NCI-H1694 (cell line): ENCODE measurements at regions not wholly inside any gene's neighbourhood (a gene's known extent, or its start where the extent isn't known, plus 50 kb on each side); places are given as distances from the start of the nearest gene placed in this dataset.
A peak's percentile ranks its signal among the peaks of the same experiment; 100 is the strongest.
"Not testable (repeated sequence)": the region's sequence is repeated elsewhere in the genome, so short reads cannot be mapped to it uniquely, and the experiment has no call there.

Source experiments
- DNase-seq: peaks from one replicate; lab custom pipeline; 2025; lab: John Stamatoyannopoulos, UW

DNA sequence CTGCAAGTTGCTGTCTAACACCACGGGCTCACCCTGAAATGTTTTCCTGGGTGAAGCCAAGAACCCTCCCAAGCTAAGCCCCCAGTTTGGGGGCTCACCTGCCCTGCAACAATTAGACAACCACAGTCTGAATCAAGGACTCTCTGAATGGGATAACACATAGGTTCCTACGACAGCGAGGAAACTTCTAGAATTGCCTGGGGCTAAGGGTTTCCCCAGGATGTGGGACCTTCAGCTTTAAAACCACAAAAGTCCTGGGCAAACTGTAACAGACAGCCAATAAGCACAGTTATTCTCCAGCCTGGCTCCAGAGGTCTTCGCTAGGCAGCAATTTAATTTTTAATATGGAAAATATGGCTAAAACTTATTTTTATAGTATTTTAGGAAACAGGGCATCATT lies 162.6 kb downstream of the PRKX start:
- no peak for DNase-seq

GRCh38 chrX:3550160-3550751 lies 163.2 kb downstream of the PRKX start:
- DNase-seq, result no peak

DNA sequence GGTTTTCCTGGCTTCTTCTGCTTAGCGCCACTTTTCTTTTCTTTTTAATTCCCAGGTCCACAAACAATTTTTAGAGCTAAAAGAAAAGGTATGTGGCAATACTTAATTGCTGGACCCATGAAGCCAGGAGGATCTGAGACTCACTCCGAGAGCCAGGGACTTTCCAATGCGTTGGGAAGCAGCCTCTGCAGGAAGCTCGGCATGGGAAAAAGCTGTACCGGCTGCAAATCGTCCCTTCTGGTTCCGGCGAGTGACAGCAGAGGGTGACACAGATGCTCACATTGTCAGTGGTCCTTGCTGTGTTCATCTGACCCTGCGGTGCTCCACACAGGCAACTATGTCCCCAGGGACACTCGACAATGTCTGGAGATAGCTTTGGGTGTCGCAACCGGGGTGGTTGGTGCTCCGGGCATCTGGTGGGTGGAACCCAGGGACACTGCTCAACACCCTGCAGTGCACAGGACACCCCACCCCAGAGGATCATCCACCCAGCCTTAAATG lies 164.0 kb downstream of the PRKX start:
- peak; percentile 4 for DNase-seq

- peak; percentile 32 for DNase-seq
Observed at GRCh38 chrX:3548765-3549391, 164.6 kb downstream of the PRKX start.

GRCh38 chrX:3545901-3546300 lies 167.5 kb downstream of the PRKX start:
- DNase-seq, result no peak

DNA sequence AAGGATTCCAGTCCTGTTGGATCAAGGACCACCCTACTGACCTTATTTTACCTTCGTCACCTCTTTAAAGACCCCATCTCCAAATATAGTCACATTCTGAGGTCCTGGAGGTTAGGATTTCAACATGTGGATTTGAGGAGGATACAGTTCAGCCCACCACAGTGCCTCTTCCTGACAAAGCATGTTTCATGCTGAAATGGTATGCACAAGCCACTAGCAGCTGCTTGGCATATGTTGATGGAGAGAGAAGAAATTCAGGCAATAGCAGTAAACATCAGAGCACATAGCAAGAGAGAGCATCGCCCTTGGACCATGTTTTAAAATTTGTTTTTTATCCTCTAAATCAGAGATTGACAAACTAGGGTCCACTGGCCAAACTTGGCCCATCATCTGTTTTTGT lies 172.1 kb downstream of the PRKX start:
- no peak for DNase-seq

DNA sequence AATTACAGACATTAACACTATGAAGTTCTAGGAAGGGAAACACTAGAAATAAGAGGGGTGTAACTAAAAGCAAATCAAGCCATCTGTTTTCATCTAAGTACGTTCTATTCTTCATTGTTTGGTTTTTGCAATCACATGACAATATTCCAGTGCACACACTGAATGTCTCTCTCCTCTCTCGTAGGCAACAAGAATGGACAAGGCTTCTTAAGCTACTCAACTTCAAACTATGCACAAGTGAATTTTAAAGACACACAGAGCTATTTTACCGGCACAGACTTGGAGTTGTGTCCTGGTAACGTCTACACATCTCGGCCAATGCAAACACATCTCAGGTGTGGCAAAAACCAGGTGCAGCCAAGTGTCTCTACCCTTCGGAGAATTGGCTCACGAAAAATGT lies 173.3 kb downstream of the PRKX start:
- DNase-seq, result no peak

DNA sequence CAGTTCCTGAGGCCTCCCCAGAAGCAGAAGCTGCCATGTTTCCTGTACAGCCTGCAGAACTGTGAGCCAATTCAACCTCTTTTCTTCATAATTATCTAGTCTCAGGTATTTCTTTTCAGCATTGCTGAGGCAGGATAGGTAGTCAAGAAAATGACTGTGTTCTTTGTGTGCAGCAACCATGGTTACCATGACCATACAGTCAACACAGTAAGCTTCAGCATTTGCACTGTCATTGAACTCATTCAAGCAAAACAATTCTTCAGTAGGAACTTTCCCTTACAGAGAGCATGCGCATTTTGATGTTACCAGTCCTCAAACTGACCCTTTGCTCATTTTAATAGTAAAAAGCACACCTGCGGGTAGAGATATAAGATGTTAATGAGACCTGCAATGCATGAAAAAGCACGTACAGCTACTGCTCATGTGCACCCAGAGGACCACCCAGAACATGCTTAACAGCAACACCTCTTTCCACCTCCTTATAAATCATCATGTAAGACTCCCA lies 180.8 kb downstream of the PRKX start:
- no peak for DNase-seq

GRCh38 chrX:3531435-3531834 lies 182.0 kb downstream of the PRKX start:
- not testable (repeated sequence) for DNase-seq

DNA sequence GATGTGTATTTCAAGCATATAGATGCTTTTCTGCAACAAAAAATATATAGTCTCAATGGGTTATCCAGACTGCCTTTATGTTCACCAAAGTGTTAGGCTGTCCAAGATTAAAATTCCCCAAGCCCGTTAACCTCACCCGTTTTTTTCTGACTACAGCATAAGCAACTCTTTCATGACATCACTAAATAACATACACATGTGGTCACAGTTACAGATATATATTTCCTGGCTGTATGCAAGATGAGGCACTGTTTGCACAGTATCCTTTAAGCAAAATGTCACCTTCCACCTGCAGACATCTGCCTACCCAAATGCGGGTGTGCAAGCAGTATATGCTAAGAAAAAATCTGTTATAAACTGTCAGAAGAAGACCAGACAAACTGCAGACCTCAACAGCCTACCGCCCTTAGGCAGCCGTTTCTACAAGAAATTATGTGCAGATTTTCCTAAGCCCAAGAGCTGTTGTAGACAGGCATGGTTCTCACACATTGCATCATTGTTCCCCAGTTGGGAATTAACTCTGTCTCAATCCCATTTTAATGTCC lies 183.1 kb upstream of the MXRA5 start:
- DNase-seq, result no peak

- no peak for DNase-seq
Observed at GRCh38 chrX:3527811-3528210, 181.4 kb upstream of the MXRA5 start.

GRCh38 chrX:3527166-3527565 lies 180.7 kb upstream of the MXRA5 start:
- no peak for DNase-seq

GRCh38 chrX:3526731-3527130 lies 180.3 kb upstream of the MXRA5 start:
- DNase-seq, result no peak

GRCh38 chrX:3526071-3526470 lies 179.6 kb upstream of the MXRA5 start:
- no peak for DNase-seq

DNA sequence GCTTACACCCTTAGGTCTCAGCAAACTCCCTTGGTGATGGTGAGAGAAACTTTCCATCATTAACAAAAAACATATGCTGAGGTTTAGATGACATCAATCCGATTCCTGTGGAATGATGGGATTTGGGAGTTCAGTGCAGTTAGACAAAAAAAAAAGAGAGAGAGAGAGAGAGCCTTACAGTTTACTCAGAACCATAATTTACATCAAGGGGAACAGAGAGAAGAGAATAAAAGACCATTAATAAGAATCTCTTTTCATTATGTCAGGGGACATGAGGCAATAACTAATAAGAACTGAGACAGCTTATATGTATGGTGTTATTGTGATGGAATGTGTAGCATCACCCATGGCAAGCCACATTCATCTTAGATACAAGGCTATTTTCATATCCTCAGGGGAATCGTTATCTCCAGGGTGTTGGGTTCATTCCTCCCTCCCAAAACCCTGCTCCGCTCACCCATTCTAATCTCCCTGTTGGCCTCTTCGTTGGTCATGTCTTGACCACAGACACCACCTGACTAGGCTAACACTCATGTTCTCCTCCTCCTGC lies 175.7 kb upstream of the MXRA5 start:
- DNase-seq, result no peak

GRCh38 chrX:3521396-3521795 lies 174.9 kb upstream of the MXRA5 start:
- DNase-seq, result no peak

DNA sequence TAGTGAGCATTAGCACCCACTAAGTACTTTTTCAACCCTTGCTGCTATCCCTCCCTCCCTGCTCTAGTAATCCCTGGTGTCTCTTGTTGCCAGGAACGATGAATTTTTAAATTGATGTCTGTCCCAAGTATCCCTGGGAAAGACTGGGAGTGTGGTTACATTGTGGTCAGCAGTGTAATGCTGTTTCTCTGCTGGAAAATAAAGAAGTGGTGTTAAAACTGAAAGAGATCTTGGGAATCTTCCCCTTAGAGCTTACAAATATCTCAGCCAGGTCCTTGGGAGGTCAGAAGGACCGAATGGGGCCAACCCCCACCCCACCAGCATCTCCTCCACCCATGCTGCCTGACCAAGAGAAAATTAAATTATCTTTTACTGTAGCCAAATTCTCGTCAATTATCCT lies 174.5 kb upstream of the MXRA5 start:
- no peak for DNase-seq

DNA sequence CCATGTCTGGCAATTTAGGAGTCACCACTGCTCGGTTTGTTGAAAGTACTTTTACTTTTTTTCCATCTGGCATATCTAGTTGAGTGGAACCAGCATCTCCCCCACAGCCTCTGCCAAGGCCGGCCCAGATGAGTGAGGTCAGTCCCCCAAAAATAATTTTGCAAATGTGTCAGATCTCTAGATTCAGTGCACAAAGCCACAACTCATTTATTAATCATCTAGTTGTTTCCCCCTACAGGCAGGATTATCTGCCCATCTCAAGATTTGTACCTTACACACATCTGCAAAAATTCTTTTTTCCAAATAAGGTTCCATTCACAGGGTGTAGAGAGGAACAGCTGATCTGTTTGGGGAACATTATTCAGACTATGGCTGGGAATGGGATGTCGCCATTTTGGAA lies 174.0 kb upstream of the MXRA5 start:
- no peak for DNase-seq

- not testable (repeated sequence) for DNase-seq
Observed at GRCh38 chrX:3519384-3519783, 172.9 kb upstream of the MXRA5 start.

- no peak for DNase-seq
Observed at GRCh38 chrX:3518870-3519269, 172.4 kb upstream of the MXRA5 start.

- DNase-seq, result no peak
Observed at GRCh38 chrX:3516051-3516541, 169.6 kb upstream of the MXRA5 start.

DNA sequence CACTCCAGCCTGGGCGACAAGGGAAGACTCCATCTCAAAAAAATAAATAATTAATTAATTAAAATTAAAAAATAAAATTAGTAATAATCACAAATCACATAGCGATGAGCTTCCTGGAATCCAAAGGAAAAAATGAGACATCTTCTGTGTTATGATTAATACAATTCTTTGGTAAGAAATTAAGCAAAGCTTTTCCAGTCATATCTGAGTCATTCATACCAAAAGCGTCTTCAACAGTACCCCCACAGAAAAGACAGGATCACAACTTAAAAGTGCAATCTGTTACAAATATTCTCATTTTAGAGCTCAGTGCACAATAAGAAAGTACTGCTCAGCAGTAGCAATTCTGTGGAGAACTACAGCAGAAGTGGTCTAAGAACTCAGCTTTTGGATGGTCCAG lies 168.5 kb upstream of the MXRA5 start:
- no peak for DNase-seq

GRCh38 chrX:3512150-3512549 lies 165.7 kb upstream of the MXRA5 start:
- DNase-seq, result not testable (repeated sequence)
